ENCODE measurements at regions not wholly inside any gene's neighbourhood (a gene's known extent, or its start where the extent isn't known, plus 50 kb on each side); places are given as distances from the start of the nearest gene placed in this dataset.
"Not testable (repeated sequence)": the region's sequence is repeated elsewhere in the genome, so short reads cannot be mapped to it uniquely, and the experiment has no call there.

GRCh38 chr3:182509844-182510460 lies 283.4 kb upstream of the ATP11B start:
- DNase-seq (ENCODE audit: extremely low spot score, insufficient read length, low read depth): no peak
- FAIRE-seq: no peak

- DNase-seq (ENCODE audit: extremely low spot score, insufficient read length, low read depth) (no peak), FAIRE-seq (no peak)
These were observed 278.9 kb upstream of the ATP11B start for GRCh38 chr3:182514236-182514964.

GRCh38 chr3:182516597-182517336 lies 276.5 kb upstream of the ATP11B start:
- DNase-seq (ENCODE audit: extremely low spot score, insufficient read length, low read depth) (no peak), FAIRE-seq (no peak)

DNA sequence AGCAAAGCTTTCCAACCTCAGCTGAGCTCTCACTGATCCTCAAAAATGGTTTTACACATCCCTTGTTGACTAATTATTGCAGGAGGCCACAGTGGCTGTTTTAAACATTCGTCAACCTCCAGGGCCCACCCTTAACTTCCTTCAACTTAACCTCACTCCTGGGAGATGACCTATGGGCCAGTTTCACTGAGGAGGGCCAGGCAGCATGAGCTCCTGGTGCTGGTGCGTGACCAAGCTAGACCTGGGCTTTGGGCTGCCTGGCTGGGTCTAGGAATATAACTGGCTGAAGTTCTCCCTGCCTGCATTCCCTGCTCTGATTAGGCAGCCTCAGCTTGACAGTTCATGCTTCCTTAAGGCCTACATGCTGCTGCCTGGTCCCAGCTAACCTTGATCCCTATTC lies 273.7 kb upstream of the ATP11B start:
- DNase-seq (ENCODE audit: extremely low spot score, insufficient read length, low read depth) (no peak), FAIRE-seq (no peak)

GRCh38 chr3:182521339-182521738 lies 272.0 kb upstream of the ATP11B start:
- DNase-seq (ENCODE audit: extremely low spot score, insufficient read length, low read depth): no peak
- FAIRE-seq: no peak

DNA sequence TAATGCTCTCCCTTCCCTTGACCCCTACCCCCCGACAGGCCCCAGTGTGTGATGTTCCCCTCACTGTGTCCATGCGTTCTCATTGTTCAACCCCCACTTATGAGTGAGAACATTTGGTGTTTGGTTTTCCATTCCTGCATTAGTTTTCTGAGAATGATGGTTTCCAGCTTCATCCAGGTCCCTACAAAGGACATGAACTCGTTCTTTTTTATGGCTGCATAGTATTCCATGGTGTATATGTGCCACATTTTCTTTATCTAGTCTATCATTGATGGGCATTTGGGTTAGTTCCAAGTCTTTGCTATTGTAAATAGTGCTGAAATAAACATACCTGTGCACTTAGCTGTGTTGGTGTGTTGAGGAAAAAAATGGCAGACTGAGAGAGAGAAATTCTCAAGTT lies 269.9 kb upstream of the ATP11B start:
- DNase-seq (ENCODE audit: extremely low spot score, insufficient read length, low read depth); FAIRE-seq: not testable (repeated sequence)

DNA sequence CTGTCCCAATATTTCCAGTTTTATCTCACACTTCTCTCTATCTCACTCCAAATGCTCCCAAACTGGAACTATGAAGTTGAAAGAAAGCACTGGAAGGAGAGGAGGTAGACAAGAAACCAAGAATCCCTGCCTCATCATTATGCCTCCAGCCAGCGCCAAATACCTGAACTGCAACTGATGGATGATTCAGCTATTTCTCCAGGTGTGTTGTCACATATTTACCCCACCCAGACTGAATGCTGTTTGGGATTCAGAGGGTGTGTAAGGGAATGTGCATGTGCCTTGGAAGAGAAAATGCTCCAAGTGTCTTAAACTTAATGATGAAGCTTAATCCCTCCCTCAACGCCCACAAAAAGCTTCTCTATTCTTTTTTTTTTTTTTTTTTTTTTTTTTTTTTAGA lies 269.5 kb upstream of the ATP11B start:
- DNase-seq (ENCODE audit: extremely low spot score, insufficient read length, low read depth): no peak
- no peak for FAIRE-seq

DNA sequence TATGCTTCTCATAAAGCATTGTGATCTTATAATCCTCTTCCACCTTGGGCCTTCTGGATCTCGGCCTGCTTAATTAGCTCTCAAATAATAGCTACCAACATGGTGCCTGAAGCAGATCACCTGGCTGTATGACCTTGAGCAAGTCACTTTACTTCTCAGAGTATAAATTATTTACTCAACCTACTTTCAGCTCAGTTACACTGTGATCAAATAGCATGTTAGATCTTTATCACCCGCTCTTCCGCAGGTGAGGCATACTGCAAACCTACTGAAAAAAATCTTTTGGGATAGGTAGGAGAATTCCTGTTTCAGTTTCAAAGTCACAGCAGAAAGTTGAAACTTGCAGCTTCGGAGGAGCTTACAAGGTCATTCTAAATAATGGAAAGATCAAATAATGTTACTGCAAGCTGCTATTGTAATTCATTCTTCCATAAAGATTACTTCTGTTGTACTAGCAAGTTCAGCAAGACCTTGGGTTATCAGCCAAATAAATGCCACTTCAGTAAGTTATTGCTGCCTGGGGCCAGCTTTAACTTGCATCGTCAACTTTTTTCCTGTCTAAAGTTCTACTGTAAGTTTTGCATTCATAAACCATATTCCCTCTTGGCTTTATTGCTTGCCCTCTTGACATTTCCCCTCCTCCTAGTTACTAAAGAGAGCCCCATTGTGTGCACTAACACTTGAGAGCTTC lies 268.4 kb upstream of the ATP11B start:
- DNase-seq (ENCODE audit: extremely low spot score, insufficient read length, low read depth) (no peak), FAIRE-seq (no peak)

GRCh38 chr3:182525766-182526374 lies 267.4 kb upstream of the ATP11B start:
- DNase-seq (ENCODE audit: extremely low spot score, insufficient read length, low read depth) (no peak), FAIRE-seq (no peak)

DNA sequence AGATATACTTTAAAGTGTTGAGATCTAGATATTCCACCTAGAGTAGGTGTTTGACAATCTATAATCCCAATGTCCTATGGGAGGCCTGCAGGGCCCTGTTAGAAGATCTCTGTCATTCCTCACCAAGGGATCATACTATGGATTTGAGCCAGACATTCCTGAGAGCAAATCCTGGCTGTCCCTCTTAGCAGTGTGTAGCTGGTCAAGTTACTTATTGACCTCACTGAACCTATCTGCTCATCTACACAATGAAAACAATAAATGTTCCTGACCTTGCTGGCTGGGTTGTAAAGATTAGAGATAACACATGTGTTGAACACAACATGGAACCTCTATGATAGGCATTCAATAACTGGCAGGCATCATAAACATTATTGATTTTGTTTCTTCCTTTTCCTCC lies 265.6 kb upstream of the ATP11B start:
- DNase-seq (ENCODE audit: extremely low spot score, insufficient read length, low read depth) (no peak), FAIRE-seq (no peak)

DNA sequence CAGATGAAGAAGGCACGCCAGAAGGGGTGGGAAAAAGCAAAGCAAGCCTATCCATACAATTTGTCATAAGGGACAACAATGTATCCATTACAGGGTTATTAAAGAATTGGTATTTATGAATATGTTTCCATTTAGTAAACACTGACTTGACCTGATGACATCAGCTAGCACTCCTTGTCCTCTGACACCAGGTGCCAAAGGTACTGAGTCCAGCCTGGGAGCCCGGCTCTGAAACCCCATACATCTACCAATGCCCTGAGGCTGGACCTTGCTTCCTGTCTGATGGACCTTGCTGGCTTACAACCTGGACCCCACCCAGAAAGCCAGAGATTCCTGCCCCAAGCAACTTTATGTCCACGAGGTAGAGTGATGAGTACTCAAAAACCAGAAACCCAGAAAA lies 263.0 kb upstream of the ATP11B start:
- FAIRE-seq (no peak), DNase-seq (ENCODE audit: extremely low spot score, insufficient read length, low read depth) (no peak)

- no peak for FAIRE-seq
- no peak for DNase-seq (ENCODE audit: extremely low spot score, insufficient read length, low read depth)
These were observed 259.9 kb upstream of the ATP11B start for GRCh38 chr3:182533394-182533793.

DNA sequence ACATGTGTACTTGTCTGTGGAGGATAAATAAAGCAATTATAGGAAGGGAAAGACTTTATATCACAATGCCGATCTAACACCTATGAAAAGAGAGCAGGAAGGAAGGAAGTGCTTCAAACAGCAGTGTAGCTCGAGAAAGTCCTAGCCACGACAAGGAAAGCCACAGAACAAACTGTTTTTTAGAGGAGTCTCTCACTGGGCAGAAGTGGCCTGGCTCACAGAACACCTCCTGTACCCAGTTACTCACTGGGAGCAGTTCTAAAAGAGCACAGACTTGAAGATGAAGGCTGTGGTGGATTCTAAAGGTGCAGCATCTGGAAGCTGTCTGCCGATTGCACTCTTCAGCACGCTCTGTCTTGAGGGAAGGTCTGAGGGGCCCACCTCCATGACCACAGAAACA lies 248.8 kb upstream of the ATP11B start:
- DNase-seq (ENCODE audit: extremely low spot score, insufficient read length, low read depth) (no peak), FAIRE-seq (no peak)

DNA sequence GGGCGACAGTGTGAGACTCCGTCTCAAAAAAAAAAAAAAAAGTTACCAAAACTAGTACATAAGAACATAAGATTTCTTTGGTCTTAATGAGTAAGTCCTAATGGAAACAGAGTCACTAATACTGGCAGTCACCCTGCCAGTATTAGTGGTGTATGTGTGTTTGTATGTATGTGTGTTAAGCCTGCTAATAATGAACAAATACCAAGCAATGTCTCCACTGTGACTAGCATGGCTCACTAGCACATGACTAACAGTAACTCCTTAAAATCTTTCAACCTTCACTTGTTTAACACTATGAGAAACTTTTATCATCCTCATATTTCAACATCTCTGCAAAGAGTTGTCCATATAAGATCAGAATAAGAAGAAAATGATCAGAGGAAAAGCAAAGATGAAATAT lies 231.0 kb upstream of the ATP11B start:
- no peak for DNase-seq (ENCODE audit: extremely low spot score, insufficient read length, low read depth)
- FAIRE-seq: no peak

DNA sequence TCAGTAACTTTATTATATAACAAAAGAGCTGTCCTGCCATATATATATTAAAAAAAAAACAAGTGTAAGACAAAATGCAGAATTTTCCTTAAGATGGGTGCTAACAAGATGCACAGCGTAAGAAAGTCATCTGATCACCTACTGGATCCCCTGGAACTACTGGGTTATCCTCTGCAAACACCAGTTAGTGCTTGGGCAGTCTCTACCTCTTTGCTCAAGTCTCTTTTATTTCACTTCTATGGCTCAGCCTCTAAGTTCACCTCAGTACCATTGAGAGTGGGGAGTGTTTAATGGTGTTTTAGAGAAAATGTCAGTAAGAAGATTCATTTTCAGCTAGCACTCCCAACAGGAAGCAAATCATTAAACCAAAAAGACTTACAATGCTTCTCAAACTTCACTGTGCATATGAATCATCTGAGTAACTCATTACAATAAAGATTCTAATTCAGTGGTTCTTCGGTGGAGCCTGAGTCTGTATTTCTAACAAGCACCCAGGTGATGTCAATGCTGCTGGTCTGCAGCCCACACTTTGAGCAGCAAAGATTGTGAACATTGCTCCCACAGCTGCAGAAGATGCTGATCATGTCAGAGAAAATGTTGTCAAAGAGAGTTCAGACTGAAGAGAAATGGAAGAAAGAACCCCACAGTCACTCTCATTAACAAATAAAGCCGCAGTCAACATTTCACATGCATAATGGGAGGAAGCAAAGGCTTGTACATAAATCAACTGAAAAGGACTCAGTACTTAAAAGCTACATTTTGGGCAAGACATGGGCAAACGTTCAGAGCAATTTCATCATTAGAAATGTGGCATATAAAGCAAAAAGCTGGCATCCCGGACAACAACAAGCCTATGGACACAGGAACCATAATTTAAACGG lies 227.1 kb upstream of the ATP11B start:
- no peak for FAIRE-seq
- DNase-seq (ENCODE audit: extremely low spot score, insufficient read length, low read depth): no peak

- DNase-seq (ENCODE audit: extremely low spot score, insufficient read length, low read depth) (no peak), FAIRE-seq (no peak)
These were observed 225.6 kb upstream of the ATP11B start for GRCh38 chr3:182567700-182568099.

DNA sequence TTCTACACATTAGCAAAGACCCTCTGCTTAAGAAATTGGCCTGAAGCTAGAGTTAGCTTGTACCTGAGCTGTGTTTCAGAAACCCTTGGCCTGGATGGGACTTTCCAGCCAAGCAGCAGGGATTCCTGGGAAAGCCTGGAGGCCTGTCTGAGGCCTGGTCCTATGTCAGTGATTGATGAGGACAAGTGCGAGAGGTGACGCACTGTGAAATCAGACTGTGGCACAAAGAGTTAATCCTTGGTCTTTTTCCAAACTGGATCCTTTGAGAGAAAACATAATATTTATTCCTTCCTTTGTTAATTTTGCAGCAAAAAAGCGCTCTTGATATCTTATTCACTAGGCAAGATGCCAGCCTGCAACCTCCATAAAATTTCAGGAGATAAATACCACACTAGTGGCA lies 225.0 kb upstream of the ATP11B start:
- FAIRE-seq (no peak), DNase-seq (ENCODE audit: extremely low spot score, insufficient read length, low read depth) (no peak)

GRCh38 chr3:182568876-182569275 lies 224.4 kb upstream of the ATP11B start:
- no peak for DNase-seq (ENCODE audit: extremely low spot score, insufficient read length, low read depth)
- FAIRE-seq: no peak

- no peak for DNase-seq (ENCODE audit: extremely low spot score, insufficient read length, low read depth)
- FAIRE-seq: no peak
These were observed 222.2 kb upstream of the ATP11B start for GRCh38 chr3:182570946-182571594.

Measured in GM18507 (cell line).